PC-3 (cell line): ENCODE measurements at regions not wholly inside any gene's neighbourhood (a gene's known extent, or its start where the extent isn't known, plus 50 kb on each side); places are given as distances from the start of the nearest gene placed in this dataset.
"Not testable (repeated sequence)": the region's sequence is repeated elsewhere in the genome, so short reads cannot be mapped to it uniquely, and the experiment has no call there.

Experiments used
- ATAC-seq: fragments of 200-7000 bp; cut with Tn5 transposase; 2 replicates; pipeline ENCODE4 v1.9.1; 2020; ENCODE audit warnings: mild to moderate bottlenecking, moderate library complexity
- BruUV-seq: library from RNA; stranded (reverse); fragments of 400-500 nt; replicated peaks from 2 replicates; lab custom pipeline; 2021; lab: Mats Ljungman, UMichigan
- CTCF ChIA-PET: fragments of 300-600 bp; sonication (Branson Sonifier 250); formaldehyde crosslinking; loops from one replicate; lab custom pipeline; 2022; ENCODE audit warnings: antibody characterized with exemption; lab: Charles Lee
- POLR2A ChIA-PET: fragments of 300-600 bp; sonication (Branson Sonifier 250); formaldehyde crosslinking; loops from one replicate; lab custom pipeline; 2022; ENCODE audit warnings: antibody characterized with exemption; ENCODE audit not compliant: unreplicated experiment; lab: Charles Lee
- DNase-seq: peaks from one replicate; pipeline ENCODE4 v3.0.0-alpha.2; 2015
- H2AFZ ChIP-seq: fragments of 300-600 bp; sonication (generic); 2 replicates; pipeline ENCODE4 v1.6.0; 2016; ENCODE audit warnings: antibody characterized with exemption, low read length
- H3F3A ChIP-seq: fragments of 300-600 bp; sonication (generic); one replicate; pipeline ENCODE4 v1.6.0; 2017; ENCODE audit warnings: antibody characterized with exemption, low read length, control low read depth, mild to moderate bottlenecking; ENCODE audit not compliant: unreplicated experiment
- H3K27ac ChIP-seq: fragments of 300-600 bp; sonication (generic); 2 replicates; pipeline ENCODE4 v1.5.1; 2016; ENCODE audit warnings: mild to moderate bottlenecking, low read length
- H3K27me3 ChIP-seq: fragments of 300-600 bp; sonication (generic); 2 replicates; pipeline ENCODE4 v1.6.1; 2016; ENCODE audit warnings: low read length, mixed read lengths
- H3K36me3 ChIP-seq: fragments of 300-600 bp; sonication (generic); 2 replicates; pipeline ENCODE4 v1.6.1; 2016; ENCODE audit warnings: low read depth, mixed run types, low read length, mixed read lengths
- H3K4me1 ChIP-seq: fragments of 300-600 bp; sonication (generic); 2 replicates; pipeline ENCODE4 v1.5.1; 2016; ENCODE audit warnings: low read length; ENCODE audit not compliant: insufficient read depth
- H3K4me2 ChIP-seq: fragments of 300-600 bp; sonication (generic); 2 replicates; pipeline ENCODE4 v1.6.0; 2016; ENCODE audit warnings: low read length
- H3K4me3 ChIP-seq: fragments of 300-600 bp; sonication (generic); 2 replicates; pipeline ENCODE4 v1.5.1; 2016; ENCODE audit warnings: mild to moderate bottlenecking, low read length, mixed read lengths
- H3K79me2 ChIP-seq: fragments of 300-600 bp; sonication (generic); 2 replicates; pipeline ENCODE4 v1.6.1; 2017; ENCODE audit warnings: low read length, mixed read lengths
- H3K9ac ChIP-seq: fragments of 300-600 bp; sonication (generic); 2 replicates; pipeline ENCODE4 v1.6.0; 2016; ENCODE audit warnings: mild to moderate bottlenecking, low read length
- H3K9me2 ChIP-seq: fragments of 300-600 bp; sonication (generic); replicated peaks from 2 replicates; pipeline ENCODE4 v1.6.1; 2016; ENCODE audit warnings: mixed run types, low read length, mixed read lengths
- H3K9me3 ChIP-seq: fragments of 300-600 bp; sonication (generic); 2 replicates; pipeline ENCODE4 v1.6.1; 2016; ENCODE audit warnings: low read length, mixed read lengths
- H4K20me1 ChIP-seq: fragments of 300-600 bp; sonication (generic); 2 replicates; pipeline ENCODE4 v1.6.1; 2016; ENCODE audit warnings: low read length, mixed read lengths
- CTCF ChIP-seq: fragments of 300-600 bp; sonication (generic); conservative IDR thresholded peaks from 2 replicates; pipeline ENCODE4 v1.5.1; 2017; ENCODE audit warnings: antibody characterized with exemption, low read depth, mild to moderate bottlenecking, low read length
- EZH2 ChIP-seq: fragments of 300-600 bp; sonication (generic); IDR thresholded peaks from one replicate; pipeline ENCODE4 v1.6.1; 2017; ENCODE audit warnings: antibody characterized with exemption, mild to moderate bottlenecking, low read length; ENCODE audit not compliant: unreplicated experiment
- EZH2phosphoT487 ChIP-seq: fragments of 300-600 bp; sonication (generic); IDR thresholded peaks from 2 replicates; pipeline ENCODE4 v1.6.1; 2018; ENCODE audit warnings: mild to moderate bottlenecking, antibody characterized with exemption, low read length, borderline replicate concordance
- intact Hi-C: fragments of 100-400 bp; cut with micrococcal nuclease; formaldehyde crosslinking; loops from 2 replicates; pipeline ENCODE4 v1.9.0; 2023

- Histone ChIP-seq H3K9me2 (no peaks in the 10 kb centered on the region), H3K36me3 (no peaks in the 10 kb centered on the region), H3F3A (no peaks in the 10 kb centered on the region), H3K9me3 (no peaks in the 10 kb centered on the region), H3K27me3 (no peaks in the 10 kb centered on the region), H3K4me1 (peaks cover 11% of the 10 kb centered on the region), H2AFZ (no peak overlapping the region), H3K4me3 (no peak overlapping the region), H4K20me1 (no peaks in the 10 kb centered on the region), H3K4me2 (peak overlapping the region; percentile 19), H3K79me2 (no peaks in the 10 kb centered on the region), H3K9ac (no peak overlapping the region; the same call in 1 of the 2 replicates), H3K27ac (peak overlapping the region; percentile 36)
- no peak for TF ChIP-seq EZH2
- no peak for TF ChIP-seq CTCF
- TF ChIP-seq EZH2phosphoT487: no peak
- ChIA-PET POLR2A (interaction anchor here (1.0 kb wide), 1 partner anchor 14 kb away, joined by 4 read pairs; no protein-coding TSS in a partner anchor), CTCF (no interaction called here)
- intact Hi-C loops: loop anchor here (5.0 kb wide), 1 partner anchor 164 kb away; no protein-coding TSS in a partner anchor
- BruUV-seq: no TSS peak
- DNase-seq (peak; percentile 42), ATAC-seq (peak; percentile 93)
Measured at GRCh38 chr3:78343221-78343620, 1303.3 kb downstream of the ROBO2 start.

- ATAC-seq: not testable (repeated sequence)
Measured at GRCh38 chr3:78344267-78344666, 1304.4 kb downstream of the ROBO2 start.

GRCh38 chr3:78344918-78345317 is 1305.0 kb downstream of the ROBO2 start:
- H3K9ac ChIP-seq: no peak overlapping the region
- H3K27ac ChIP-seq: no peak overlapping the region
- ChIA-PET CTCF (no interaction called here), POLR2A (no interaction called here)
- H3K79me2 ChIP-seq: no peaks in the 10 kb centered on the region
- H3K27me3 ChIP-seq: no peaks in the 10 kb centered on the region
- no peaks in the 10 kb centered on the region for H3K36me3 ChIP-seq
- H3K4me1 ChIP-seq: peaks cover 11% of the 10 kb centered on the region
- intact Hi-C loops: loop anchor here (5.0 kb wide), 1 partner anchor 162 kb away; no protein-coding TSS in a partner anchor
- TF ChIP-seq EZH2 (no peak), CTCF (no peak), EZH2phosphoT487 (no peak)
- H3F3A ChIP-seq: no peaks in the 10 kb centered on the region
- no peak overlapping the region for H3K4me2 ChIP-seq
- H2AFZ ChIP-seq: no peak overlapping the region
- H4K20me1 ChIP-seq: no peaks in the 10 kb centered on the region
- no peaks in the 10 kb centered on the region for H3K9me2 ChIP-seq
- BruUV-seq: no TSS peak
- ATAC-seq (no peak), DNase-seq (no peak)
- no peaks in the 10 kb centered on the region for H3K9me3 ChIP-seq
- no peak overlapping the region for H3K4me3 ChIP-seq

More at GRCh38 chr3:78344267-78344666, 1304.4 kb downstream of the ROBO2 start:
- POLR2A ChIA-PET, H3F3A ChIP-seq, BruUV-seq, H3K27me3 ChIP-seq, H3K9me3 ChIP-seq, H3K27ac ChIP-seq, H3K79me2 ChIP-seq, H3K9me2 ChIP-seq, DNase-seq, H3K36me3 ChIP-seq, CTCF ChIA-PET, H4K20me1 ChIP-seq, H3K4me2 ChIP-seq, H2AFZ ChIP-seq, H3K4me3 ChIP-seq, H3K9ac ChIP-seq: not testable (repeated sequence)
- H3K4me1 ChIP-seq: peaks cover 11% of the 10 kb centered on the region
- intact Hi-C loops: loop anchor here (5.0 kb wide), 1 partner anchor 163 kb away; no protein-coding TSS in a partner anchor
